Activated CD8-positive, alpha-beta memory T cell treated with anti-CD3 and anti-CD28 coated beads for 48 hours (primary cell): ENCODE measurements at regions not wholly inside any gene's neighbourhood (a gene's known extent, or its start where the extent isn't known, plus 50 kb on each side); places are given as distances from the start of the nearest gene placed in this dataset.

Experiments used
- DNase-seq, 3 experiments: peaks; one replicate each; pipeline ENCODE4 v3.0.0-alpha.2; 2020; ENCODE audit warnings: low read depth in 2 of 3, low spot score in 2 of 3

GRCh38 chr20:52820641-52821292 lies 151.4 kb upstream of the TSHZ2 start:
- no peak for DNase-seq

GRCh38 chr20:52818491-52818890 lies 153.7 kb upstream of the TSHZ2 start:
- DNase-seq: no peak

DNA sequence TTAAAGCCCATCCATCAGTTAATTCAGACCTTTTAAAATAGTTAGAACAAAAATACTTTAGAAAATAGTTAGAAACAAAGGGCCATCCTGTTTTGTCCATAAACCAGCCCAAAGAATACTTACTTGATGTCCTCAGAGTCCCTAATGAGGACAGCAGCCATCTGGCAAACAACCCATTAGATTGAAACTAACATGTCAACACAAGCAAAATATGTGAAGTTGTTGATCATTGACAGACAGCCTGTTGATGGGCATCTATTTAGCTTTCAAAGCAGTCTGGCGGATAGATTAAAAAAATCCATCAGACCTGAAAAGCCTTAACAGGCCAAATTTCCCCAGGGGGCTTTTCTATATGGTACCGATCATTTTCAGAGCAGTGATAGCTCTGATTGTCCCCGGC lies 154.2 kb upstream of the TSHZ2 start:
- DNase-seq: no peak

- DNase-seq: no peak
Measured at GRCh38 chr20:52817511-52817910, 154.6 kb upstream of the TSHZ2 start.

DNA sequence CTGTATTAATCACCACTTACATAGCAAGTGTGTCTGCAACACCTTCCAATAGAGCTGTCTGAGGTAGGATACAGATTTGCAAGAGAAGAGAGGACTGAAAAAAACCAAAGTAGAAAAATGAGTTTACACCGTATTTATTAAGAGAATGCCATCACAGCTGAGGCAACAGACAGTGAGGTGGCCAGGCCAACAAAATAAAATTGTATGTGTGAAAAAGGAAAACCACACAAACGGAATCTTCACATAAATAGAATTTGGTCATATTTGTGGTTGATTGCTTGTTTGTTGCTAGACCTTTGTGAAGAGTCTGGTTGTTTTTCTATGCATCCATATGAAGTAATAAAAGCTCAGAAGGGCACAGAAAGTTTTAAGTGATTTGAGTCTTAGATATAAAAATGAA lies 157.8 kb upstream of the TSHZ2 start:
- no peak for DNase-seq

GRCh38 chr20:52812231-52812847 lies 159.8 kb upstream of the TSHZ2 start:
- no peak for DNase-seq

DNA sequence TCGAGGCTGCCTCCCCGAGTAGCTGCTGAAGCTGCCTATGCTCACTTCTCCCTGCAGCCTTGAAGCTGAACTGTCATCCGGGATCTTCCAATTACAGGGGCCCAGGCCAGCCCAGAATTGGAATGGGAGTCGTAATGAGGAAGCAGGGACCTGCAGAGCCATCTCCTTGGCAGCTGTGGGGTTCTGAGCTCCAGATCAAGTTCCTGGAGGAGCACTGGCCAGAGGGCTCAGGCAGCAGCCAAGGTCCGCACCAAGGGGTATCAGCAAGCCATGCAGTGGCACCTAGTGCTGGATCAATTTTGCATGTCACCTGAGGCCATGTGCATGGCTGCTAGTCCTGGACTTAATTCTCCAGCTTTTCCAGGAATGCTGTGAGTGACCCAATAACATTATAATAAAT lies 163.2 kb upstream of the TSHZ2 start:
- DNase-seq: no peak

DNA sequence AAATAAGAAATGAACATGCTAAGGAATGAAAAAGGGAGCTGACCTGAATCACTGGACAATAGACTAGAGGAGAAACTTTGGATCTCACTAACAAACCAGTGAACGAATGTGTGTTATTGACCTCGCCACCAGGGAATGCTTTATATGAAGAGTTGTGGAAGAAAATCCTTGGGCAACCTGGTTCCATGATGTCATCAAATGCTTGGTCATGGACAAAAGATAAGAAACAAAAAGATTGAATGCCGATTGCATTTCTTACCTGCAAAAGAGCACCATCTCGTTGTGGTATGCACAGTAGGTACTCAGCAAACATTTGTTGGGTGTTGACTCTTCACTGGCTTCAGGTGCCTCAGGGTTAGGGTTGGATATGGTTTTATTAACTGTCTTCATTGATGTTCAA lies 165.2 kb upstream of the TSHZ2 start:
- DNase-seq: no peak

DNA sequence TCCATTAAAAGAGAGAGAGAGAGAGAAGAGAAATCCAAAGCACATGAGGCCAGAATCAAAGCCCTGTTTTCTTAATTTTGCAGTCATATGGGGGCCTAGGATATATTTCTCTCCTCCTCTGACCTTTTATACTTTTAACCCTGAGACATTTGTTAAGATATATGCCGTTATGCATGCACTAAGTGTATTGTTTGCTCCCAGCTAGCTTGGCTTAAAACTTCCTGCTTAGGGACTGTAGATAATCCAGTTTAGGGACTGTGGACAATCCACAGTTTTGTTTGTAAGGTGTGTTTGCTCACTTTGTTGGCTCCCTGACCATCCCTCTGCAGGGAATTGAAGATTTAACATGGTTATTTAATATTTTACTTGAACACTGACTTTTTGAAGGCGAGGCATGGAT lies 166.3 kb upstream of the TSHZ2 start:
- no peak for DNase-seq

DNA sequence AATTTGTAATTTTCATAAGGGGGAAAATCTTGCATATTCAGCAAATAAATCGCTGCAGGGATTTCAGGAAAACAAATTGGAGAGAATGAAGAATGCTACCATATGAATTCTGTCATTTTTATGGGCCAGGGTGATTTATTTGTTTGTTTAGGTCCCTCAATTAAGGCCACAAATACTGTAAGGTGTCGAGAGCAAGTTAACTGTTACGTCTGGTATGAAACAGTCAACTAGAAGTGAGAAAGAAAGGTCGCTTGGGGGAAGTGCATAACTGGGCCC lies 166.9 kb upstream of the TSHZ2 start:
- DNase-seq: no peak

DNA sequence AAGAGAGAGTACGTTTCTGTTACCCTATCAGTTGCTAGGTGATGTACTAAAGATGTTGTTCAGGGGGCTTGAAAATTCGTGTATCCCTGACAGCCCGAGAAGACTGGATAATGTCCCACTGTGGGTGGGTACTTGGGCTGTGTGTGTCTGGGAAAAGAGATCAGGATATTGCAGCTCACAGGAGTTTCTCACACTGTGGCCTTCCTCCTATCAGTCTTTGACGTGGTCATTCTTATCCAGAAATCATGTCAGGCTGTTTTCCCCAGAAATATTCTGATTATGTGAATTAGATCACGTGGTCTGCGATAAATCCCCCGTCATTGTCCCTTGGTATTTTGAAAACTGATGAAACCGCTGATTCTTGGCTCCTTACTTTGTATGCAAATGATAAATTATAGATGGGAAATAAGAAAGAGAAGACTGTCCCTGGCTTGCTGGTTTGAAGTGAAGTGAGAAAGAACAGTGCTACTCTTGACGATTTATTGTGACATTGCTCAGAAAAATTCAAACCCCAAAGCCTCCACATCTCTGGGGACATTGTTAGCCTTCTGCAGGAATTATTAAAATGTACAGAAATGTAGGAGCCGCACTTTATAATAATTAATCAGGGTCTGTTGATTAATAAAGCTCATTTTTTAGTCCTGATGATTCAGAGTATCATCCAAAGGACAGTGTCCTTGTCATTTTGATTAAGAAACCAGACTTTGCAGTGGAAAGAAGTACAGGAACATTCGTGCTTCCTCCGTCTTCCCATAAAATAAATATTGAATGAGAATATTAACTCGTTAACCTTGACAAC lies 167.5 kb upstream of the TSHZ2 start:
- DNase-seq: no peak

GRCh38 chr20:52801628-52802006 lies 170.5 kb upstream of the TSHZ2 start:
- no peak for DNase-seq

DNA sequence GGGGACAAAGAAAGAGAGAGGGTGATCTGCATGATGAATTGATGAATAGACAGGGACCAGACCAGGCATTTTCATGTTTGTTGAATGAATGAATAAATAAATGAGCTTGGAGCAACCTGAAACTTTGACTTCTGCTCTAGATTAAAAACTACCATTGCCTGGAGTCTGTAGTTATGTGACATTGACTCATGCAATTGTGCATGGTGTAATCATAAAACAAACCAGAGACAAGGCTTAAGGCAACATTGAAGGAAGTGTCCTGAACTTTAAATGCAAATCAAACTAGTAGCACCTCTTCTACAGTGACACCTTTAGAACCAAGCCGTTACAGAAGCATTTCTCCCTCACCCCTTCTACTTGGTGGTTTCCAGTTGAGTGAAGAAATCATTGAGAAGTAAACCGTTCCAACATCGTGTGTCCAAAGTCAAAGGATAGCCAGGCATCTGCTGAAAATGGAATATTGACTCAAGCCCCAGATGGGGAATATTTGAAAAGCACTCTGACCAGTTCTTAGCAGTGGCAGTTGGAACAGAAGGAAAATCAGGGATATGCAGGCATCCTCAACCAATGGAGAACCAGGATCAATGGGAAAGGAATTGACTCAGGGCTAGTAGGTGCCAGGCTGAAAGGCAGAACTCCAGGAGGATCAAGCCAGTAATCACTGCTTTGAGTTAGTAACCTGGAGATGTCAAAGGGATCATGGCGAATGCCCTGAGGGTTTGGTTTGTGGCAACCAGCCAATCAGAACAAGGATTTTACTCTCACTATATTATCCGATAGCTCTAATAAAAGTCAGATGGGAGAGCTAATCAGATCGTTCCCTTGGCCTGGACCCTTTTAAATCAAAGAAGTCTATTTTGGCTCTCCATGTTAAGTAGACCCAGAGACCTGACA lies 171.2 kb upstream of the TSHZ2 start:
- DNase-seq: no peak

GRCh38 chr20:52799130-52799529 lies 173.0 kb upstream of the TSHZ2 start:
- no peak for DNase-seq

GRCh38 chr20:52798124-52798523 lies 174.0 kb upstream of the TSHZ2 start:
- no peak for DNase-seq

GRCh38 chr20:52794853-52795252 lies 177.3 kb upstream of the TSHZ2 start:
- DNase-seq: no peak

GRCh38 chr20:52793339-52793963 lies 178.7 kb upstream of the TSHZ2 start:
- DNase-seq: no peak

DNA sequence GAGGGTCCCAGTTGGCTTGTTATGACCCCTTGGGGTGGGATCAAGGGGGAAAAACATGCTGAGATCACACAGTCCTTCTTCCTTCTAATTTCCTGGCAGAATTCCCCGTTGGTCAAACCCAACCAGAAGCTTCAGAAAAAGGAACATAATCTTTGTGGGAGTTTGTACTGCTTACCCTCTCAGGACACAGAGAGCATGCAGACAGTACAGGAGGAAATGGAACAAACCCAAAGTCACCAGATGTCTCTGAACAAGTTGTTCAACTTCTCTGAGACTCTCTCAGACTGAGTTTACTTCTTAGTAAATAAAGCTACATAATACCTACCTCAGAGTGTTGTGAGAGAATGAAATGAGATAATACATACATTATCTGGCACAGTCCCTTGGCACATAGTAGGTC lies 181.1 kb upstream of the TSHZ2 start:
- DNase-seq: no peak

DNA sequence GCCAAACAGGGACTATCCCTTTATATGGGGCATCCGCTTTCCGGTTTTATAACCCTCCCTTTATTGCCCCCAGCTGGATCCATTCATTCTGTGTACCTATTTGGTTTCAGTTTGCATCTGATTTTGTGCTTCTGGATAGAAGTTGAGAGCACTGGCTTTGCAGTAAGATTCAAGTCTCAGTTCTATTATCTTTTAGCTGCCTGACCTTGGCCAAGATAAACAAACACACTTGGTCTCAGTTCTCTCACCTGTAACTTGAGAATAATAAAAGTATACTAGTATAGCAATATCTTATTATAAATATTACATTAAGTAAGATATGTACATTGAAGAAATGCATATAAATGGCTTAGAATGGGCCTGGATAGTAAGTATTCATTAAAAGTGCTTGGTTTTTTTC lies 182.4 kb upstream of the TSHZ2 start:
- no peak for DNase-seq

GRCh38 chr20:52787962-52788361 lies 184.2 kb upstream of the TSHZ2 start:
- no peak for DNase-seq

GRCh38 chr20:52787216-52787615 lies 184.9 kb upstream of the TSHZ2 start:
- no peak for DNase-seq
